GM13976 (cell line): ENCODE measurements at regions not wholly inside any gene's neighbourhood (a gene's known extent, or its start where the extent isn't known, plus 50 kb on each side); places are given as distances from the start of the nearest gene placed in this dataset.

ENCODE experiments used
- DNase-seq: peaks from one replicate; pipeline ENCODE4 v3.0.0; 2012; ENCODE audit warnings: low spot score
- in situ Hi-C: fragments of 300-500 bp; cut with MboI; formaldehyde crosslinking; loops from one replicate; pipeline ENCODE4 v1.12.0; 2022; ENCODE audit warnings: low sequenced_read_pairs, mixed read lengths, inconsistent platforms; ENCODE audit not compliant: unreplicated experiment
- TF ChIP-seq, protein P1 (sequence below): IDR thresholded peaks from 2 replicates; pipeline ENCODE4 v1.5.1; 2012; ENCODE audit warnings: borderline replicate concordance, mild to moderate bottlenecking; ENCODE audit not compliant: insufficient read depth; ENCODE audit errors: extremely low read depth, missing control alignments, control extremely low read depth

DNA sequence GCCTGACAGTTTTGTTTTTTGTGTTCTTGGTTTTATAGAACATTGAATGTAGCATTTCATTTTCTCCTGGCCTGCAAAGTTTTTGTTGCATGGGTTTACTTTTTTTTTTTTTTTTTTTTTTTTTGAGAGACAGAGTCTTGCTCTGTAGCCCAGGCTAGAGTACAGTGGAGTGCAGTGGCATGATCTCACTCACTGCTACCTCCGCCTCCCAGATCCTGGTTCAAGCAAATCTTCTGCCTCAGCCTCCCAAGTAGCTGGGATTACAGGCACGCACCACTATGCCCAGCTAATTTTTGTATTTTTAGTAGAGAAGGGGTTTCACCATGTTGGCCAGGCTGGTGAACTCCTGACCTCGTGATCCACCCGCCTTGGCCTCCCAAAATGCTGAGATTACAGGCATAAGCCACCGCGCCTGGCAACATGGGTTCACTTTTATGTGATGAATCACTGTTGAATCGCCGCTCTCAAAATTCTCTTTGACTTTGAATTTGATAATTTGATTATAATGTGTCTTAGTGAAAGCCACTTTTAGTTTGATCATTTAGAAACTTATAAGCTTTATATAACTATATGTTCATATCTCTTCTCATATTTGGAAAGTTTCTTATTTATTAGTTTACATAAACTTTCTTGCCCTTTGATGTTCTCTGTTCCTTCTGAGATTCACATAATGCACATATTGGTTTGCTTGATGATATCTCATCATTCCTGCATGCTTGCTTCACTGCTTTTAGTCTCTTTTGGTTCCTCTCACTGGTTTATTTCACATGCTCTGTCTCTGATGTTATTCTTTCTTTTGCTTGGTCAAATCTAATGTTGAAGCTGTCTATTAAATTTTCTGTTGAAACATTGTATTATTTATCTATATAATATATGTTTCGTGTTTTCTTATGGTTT, 589.0 kb upstream of the CNTN5 start:
- DNase-seq: no peak

DNA sequence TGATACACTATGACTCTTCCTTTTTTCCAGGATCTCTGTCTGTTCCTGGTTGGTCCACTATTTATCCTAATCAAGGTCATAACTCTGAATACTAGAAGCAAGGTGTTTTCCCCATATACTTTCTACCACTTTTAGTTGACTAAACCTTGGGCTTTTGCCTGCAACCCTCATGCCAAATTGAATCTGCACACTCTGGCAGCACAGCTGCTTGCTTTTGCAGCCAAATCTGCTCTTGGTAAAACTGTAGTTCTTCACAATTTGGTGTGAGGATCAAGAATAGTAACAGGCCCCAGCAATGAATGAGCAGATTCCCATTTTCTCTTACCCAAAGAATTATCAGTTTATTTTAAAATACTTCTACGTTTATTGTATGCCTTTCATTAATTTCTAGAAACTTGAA, 586.5 kb upstream of the CNTN5 start:
- in situ Hi-C loops: no loop called here
- no peak for DNase-seq
- TF ChIP-seq, protein P1, sequence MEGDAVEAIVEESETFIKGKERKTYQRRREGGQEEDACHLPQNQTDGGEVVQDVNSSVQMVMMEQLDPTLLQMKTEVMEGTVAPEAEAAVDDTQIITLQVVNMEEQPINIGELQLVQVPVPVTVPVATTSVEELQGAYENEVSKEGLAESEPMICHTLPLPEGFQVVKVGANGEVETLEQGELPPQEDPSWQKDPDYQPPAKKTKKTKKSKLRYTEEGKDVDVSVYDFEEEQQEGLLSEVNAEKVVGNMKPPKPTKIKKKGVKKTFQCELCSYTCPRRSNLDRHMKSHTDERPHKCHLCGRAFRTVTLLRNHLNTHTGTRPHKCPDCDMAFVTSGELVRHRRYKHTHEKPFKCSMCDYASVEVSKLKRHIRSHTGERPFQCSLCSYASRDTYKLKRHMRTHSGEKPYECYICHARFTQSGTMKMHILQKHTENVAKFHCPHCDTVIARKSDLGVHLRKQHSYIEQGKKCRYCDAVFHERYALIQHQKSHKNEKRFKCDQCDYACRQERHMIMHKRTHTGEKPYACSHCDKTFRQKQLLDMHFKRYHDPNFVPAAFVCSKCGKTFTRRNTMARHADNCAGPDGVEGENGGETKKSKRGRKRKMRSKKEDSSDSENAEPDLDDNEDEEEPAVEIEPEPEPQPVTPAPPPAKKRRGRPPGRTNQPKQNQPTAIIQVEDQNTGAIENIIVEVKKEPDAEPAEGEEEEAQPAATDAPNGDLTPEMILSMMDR: no peak

More for the DNA sequence above, 589.0 kb upstream of the CNTN5 start:
- TF ChIP-seq, protein P1: no peak
- in situ Hi-C loops: no loop called here

DNA sequence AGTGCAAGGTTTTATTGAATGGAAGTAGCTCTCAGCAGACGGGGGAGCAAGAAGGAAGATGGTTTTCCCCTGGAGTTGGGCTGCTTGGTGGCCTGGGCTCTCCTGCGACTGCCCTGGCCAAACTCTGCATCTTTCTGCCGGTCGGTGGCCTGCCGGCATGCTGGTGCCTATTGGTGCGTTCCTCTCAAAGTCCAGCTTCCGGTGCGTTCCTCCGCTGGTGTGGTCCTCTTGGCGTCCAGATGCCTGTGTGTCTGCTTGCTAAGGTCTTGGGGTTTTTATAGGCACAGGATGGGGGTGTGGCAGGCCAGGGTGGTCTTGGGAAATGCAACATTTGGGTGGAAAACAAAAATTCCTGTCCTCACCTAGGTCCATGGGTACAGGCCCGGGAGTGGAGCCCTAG, 567.4 kb upstream of the CNTN5 start:
- TF ChIP-seq, protein P1: no peak
- in situ Hi-C loops: no loop called here

DNA sequence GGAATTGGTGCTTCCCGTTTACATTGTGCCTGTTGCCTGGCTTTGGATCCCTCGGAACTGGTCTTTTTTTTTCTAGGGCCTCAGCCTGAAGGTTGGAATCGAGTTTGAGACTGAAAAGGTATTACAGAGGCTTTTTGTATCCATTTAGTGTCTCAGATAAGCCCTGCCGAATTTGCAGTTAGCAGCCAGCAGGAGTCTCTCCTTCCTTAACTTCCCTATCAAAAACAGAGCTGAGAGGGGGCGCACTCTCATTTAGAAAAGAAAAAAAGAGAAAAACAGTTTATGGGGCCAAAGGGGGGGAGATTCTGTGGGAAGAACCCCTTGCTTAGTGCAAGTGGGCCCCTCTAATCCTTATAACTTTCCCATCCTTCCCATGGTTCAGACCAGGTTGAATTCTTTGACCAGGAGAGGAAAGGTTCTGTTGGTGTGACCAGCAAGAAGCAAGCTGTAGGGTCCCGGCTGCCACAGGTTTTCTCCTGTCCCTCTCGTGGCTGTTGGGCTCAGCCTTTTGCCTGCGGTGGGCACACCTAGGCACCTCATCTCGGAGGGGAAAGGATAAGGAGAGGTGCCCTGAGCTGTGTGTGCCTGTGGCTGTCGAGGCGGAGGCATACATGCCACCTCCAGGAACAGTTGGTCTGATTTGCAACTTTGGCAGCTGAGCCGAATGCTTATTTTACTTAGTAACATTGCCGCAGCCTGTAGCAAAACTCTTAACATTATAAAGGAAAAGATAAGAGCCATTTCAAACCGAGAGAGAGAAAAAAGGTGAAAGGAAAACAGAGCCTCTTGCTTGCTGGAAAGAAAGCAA, 565.0 kb upstream of the CNTN5 start:
- TF ChIP-seq, protein P1: no peak
- no peak for DNase-seq
- in situ Hi-C loops: no loop called here

More for the DNA sequence above, 567.4 kb upstream of the CNTN5 start:
- no peak for DNase-seq

DNA sequence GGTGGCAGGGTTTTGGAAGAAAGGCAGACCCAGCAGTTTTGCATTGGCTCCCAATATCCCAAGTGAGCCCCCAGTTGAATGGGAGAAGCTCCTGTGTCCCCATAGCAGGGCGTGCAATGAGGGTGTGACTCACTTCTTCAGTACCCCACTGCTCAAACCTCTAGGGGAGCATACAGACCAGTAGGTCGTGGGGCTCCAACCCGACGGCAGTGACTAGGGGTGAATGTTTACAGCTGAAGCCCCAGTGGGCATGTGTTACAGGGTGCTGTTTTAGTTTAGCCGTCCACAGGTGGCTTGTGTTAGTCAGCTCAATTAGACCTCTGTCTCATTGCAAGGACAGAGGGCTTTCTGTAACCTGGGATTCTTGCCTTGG, 564.5 kb upstream of the CNTN5 start:
- TF ChIP-seq, protein P1: no peak
- in situ Hi-C loops: no loop called here

DNA sequence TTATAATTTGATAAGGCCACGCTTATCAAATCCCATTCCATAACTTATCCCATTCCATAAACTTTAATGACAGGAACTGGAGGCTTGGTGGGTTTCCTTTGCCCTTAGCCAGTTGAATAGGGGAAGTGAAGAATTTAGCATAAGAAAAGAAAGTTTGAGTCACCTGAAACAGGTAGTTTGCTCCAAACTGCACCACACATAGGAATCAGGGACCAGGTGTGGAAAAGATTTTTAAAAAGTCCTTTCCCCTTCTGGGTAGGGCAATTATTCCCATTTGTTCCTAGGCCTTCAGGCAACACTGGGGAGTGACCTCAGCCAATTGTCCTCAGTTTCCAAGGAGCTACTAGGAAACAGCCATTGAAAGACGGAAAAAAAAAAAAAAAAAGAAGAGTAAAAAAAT, 525.7 kb upstream of the CNTN5 start:
- TF ChIP-seq, protein P1: no peak
- in situ Hi-C loops: no loop called here
- no peak for DNase-seq

More for the DNA sequence above, 564.5 kb upstream of the CNTN5 start:
- no peak for DNase-seq
